Transverse colon (tissue), 4 donors: ENCODE measurements at regions not wholly inside any gene's neighbourhood (a gene's known extent, or its start where the extent isn't known, plus 50 kb on each side); places are given as distances from the start of the nearest gene placed in this dataset.

Experiments
- EP300 ChIP-seq: sonication (generic); formaldehyde crosslinking; IDR thresholded peaks from one replicate; pipeline ENCODE4 v1.6.1; 2017; ENCODE audit warnings: antibody characterized with exemption, low read depth
- POLR2A ChIP-seq: fragments of 450-650 bp; IDR thresholded peaks from one replicate; pipeline ENCODE4 v1.6.1; 2016; ENCODE audit warnings: antibody characterized with exemption, mild to moderate bottlenecking, moderate library complexity
- POLR2AphosphoS5 ChIP-seq, 3 donors: sonication (generic); formaldehyde crosslinking; IDR thresholded peaks; one replicate each; pipeline ENCODE4 v1.6.1; 2016; ENCODE audit warnings: antibody characterized with exemption in 3 of 3
- TF ChIP-seq, protein P1 (sequence below), 5 experiments: fragments of 200-600 bp in 3 of 5; fragments of 450-650 bp in 2 of 5; sonication (generic) in 3 of 5; IDR thresholded peaks; 1 replicate in 2 of 5; 2 replicates in 3 of 5; pipeline ENCODE4 v1.5.1; 2016 to 2017; ENCODE audit warnings: antibody characterized with exemption in 5 of 5, inconsistent platforms in 3 of 5, mild to moderate bottlenecking in 2 of 5, moderate library complexity in 1 of 5

- no peak for TF ChIP-seq POLR2A
- TF ChIP-seq, protein P1, sequence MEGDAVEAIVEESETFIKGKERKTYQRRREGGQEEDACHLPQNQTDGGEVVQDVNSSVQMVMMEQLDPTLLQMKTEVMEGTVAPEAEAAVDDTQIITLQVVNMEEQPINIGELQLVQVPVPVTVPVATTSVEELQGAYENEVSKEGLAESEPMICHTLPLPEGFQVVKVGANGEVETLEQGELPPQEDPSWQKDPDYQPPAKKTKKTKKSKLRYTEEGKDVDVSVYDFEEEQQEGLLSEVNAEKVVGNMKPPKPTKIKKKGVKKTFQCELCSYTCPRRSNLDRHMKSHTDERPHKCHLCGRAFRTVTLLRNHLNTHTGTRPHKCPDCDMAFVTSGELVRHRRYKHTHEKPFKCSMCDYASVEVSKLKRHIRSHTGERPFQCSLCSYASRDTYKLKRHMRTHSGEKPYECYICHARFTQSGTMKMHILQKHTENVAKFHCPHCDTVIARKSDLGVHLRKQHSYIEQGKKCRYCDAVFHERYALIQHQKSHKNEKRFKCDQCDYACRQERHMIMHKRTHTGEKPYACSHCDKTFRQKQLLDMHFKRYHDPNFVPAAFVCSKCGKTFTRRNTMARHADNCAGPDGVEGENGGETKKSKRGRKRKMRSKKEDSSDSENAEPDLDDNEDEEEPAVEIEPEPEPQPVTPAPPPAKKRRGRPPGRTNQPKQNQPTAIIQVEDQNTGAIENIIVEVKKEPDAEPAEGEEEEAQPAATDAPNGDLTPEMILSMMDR (IDR thresholded peaks at IDR 0.05): no peak
- no peak for TF ChIP-seq POLR2AphosphoS5 (IDR thresholded peaks at IDR 0.05)
- TF ChIP-seq EP300: no peak
These were observed 78.2 kb upstream of the TNFSF11 start for GRCh38 chr13:42495751-42496150.
